Osteoblast (primary cell): ENCODE measurements at regions not wholly inside any gene's neighbourhood (a gene's known extent, or its start where the extent isn't known, plus 50 kb on each side); places are given as distances from the start of the nearest gene placed in this dataset.

Experiments
- DNase-seq: peaks from one replicate; pipeline ENCODE4 v3.0.0; 2011; ENCODE audit warnings: low spot score, mixed read lengths; ENCODE audit not compliant: insufficient read length; ENCODE audit errors: missing footprints
- H2AFZ ChIP-seq: 2 replicates; pipeline ENCODE4 v1.6.0; 2011; ENCODE audit warnings: mild to moderate bottlenecking, low read length
- H3K27ac ChIP-seq: 2 replicates; pipeline ENCODE4 v1.5.1; 2011; ENCODE audit warnings: mild to moderate bottlenecking, low read depth, low read length, moderate library complexity
- H3K27me3 ChIP-seq: 2 replicates; pipeline ENCODE4 v1.6.0; 2012; ENCODE audit warnings: mild to moderate bottlenecking, control low read depth, inconsistent platforms, low read length, moderate library complexity; ENCODE audit not compliant: insufficient read depth
- H3K36me3 ChIP-seq: 2 replicates; pipeline ENCODE4 v1.5.1; 2011; ENCODE audit warnings: mild to moderate bottlenecking, low read length, control low read depth, moderate library complexity; ENCODE audit not compliant: insufficient read depth
- H3K4me1 ChIP-seq: 2 replicates; pipeline ENCODE4 v1.5.1; 2011; ENCODE audit warnings: mild to moderate bottlenecking, low read length, control low read depth, moderate library complexity; ENCODE audit not compliant: insufficient read depth
- H3K4me2 ChIP-seq: 2 replicates; pipeline ENCODE4 v1.6.0; 2011; ENCODE audit warnings: mild to moderate bottlenecking, low read length; ENCODE audit not compliant: insufficient read depth
- H3K4me3 ChIP-seq: fragments of 200-600 bp; sonication (generic); 3 replicates; pipeline ENCODE4 v1.5.1; 2012; ENCODE audit warnings: mild to moderate bottlenecking, low read length, inconsistent platforms; ENCODE audit not compliant: insufficient read depth
- H3K79me2 ChIP-seq: 2 replicates; pipeline ENCODE4 v1.6.0; 2012; ENCODE audit warnings: mild to moderate bottlenecking, low read length, control low read depth, inconsistent platforms; ENCODE audit not compliant: insufficient read depth
- H3K9me3 ChIP-seq: 2 replicates; pipeline ENCODE4 v1.5.1; 2011; ENCODE audit warnings: low read depth, low read length, control low read depth
- H4K20me1 ChIP-seq: 2 replicates; pipeline ENCODE4 v1.6.0; 2012; ENCODE audit warnings: mild to moderate bottlenecking, low read length, control low read depth; ENCODE audit not compliant: insufficient read depth
- TF ChIP-seq, protein P1 (sequence below): IDR thresholded peaks from 2 replicates; pipeline ENCODE4 v1.5.1; 2011; ENCODE audit warnings: mild to moderate bottlenecking, low read depth, low read length, moderate library complexity; ENCODE audit errors: extremely low read depth

DNA sequence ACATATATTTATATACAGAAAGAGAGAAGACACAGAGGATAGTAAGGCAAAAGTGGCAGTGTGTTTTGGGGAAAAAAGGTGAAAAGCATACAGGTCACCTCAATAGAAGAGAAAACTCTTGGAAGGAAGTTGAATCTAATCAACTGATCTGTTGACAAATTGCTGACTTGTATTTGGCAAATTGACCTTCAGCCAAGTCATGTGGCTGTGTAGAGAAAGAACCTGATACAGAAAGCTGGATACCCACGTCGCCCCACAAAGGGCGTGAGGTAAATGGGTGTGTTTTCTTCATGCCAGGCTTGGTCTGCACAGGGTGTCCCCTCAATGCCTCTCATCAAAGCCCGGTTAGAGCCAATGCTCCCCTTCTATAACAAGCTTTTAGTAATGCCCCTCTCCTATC is 230.0 kb upstream of the KLHL29 start:
- Histone ChIP-seq H4K20me1 (no peaks in the 10 kb centered on the region), H3K4me1 (no peaks in the 10 kb centered on the region), H3K27me3 (no peaks in the 10 kb centered on the region), H3K79me2 (no peaks in the 10 kb centered on the region), H3K36me3 (no peaks in the 10 kb centered on the region), H3K9me3 (no peaks in the 10 kb centered on the region), H2AFZ (no peak overlapping the region), H3K4me2 (no peak overlapping the region), H3K27ac (no peak overlapping the region), H3K4me3 (no peak overlapping the region)
- no peak for DNase-seq
- TF ChIP-seq, protein P1, sequence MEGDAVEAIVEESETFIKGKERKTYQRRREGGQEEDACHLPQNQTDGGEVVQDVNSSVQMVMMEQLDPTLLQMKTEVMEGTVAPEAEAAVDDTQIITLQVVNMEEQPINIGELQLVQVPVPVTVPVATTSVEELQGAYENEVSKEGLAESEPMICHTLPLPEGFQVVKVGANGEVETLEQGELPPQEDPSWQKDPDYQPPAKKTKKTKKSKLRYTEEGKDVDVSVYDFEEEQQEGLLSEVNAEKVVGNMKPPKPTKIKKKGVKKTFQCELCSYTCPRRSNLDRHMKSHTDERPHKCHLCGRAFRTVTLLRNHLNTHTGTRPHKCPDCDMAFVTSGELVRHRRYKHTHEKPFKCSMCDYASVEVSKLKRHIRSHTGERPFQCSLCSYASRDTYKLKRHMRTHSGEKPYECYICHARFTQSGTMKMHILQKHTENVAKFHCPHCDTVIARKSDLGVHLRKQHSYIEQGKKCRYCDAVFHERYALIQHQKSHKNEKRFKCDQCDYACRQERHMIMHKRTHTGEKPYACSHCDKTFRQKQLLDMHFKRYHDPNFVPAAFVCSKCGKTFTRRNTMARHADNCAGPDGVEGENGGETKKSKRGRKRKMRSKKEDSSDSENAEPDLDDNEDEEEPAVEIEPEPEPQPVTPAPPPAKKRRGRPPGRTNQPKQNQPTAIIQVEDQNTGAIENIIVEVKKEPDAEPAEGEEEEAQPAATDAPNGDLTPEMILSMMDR: no peak

DNA sequence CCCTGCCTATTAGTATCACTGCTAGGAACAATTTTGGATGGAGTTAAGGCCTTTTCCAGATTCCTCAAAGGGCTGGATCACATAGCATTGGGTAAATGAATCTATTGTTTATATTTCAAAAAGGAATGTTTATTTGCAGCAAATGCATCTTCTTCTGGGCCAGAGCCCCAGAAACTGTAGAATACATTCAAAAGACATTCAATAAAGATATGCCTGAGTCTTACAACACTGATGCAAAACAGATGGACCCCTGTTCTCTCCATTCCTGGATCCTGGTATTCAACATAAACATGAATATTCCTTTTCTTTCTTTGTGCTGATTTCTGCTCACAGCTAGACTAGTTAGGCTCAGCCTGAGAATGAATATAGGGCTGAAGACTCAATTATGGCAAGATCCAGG is 227.2 kb upstream of the KLHL29 start:
- H3K27me3 ChIP-seq: no peaks in the 10 kb centered on the region
- no peak overlapping the region for H3K4me3 ChIP-seq

DNA sequence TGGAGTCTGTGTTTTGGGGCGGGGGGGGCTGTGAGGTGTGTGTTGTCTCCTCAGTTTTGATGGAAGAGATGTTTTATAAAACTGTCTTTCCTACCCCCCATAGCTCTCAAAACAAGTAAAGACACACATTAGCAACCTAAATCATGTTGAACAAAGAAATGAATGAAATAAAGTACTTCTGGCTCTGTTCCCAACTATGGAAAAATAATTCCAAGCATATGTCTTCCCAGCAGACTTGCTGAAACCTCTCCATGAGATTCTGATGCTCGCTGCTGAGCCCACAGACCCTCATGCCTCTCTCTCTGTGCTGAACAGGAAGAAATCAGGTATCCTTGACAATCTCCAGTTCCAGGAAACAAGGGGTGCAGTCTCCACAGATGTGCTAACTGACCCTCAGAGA is 226.7 kb upstream of the KLHL29 start:
- H3K4me1 ChIP-seq: no peaks in the 10 kb centered on the region
- no peak overlapping the region for H3K4me2 ChIP-seq
- DNase-seq: no peak
- no peak overlapping the region for H3K27ac ChIP-seq
- TF ChIP-seq, protein P1: no peak
- no peak overlapping the region for H3K4me3 ChIP-seq
- no peaks in the 10 kb centered on the region for H3K9me3 ChIP-seq
- no peaks in the 10 kb centered on the region for H3K79me2 ChIP-seq
- H2AFZ ChIP-seq: no peak overlapping the region
- no peaks in the 10 kb centered on the region for H3K36me3 ChIP-seq
- H3K27me3 ChIP-seq: no peaks in the 10 kb centered on the region
- no peaks in the 10 kb centered on the region for H4K20me1 ChIP-seq

More for the DNA sequence above, 227.2 kb upstream of the KLHL29 start:
- Histone ChIP-seq H3K36me3 (no peaks in the 10 kb centered on the region), H3K9me3 (no peaks in the 10 kb centered on the region), H3K4me1 (no peaks in the 10 kb centered on the region), H2AFZ (no peak overlapping the region), H3K4me2 (no peak overlapping the region), H4K20me1 (no peaks in the 10 kb centered on the region), H3K79me2 (no peaks in the 10 kb centered on the region), H3K27ac (no peak overlapping the region)
- TF ChIP-seq, protein P1: no peak
- no peak for DNase-seq

DNA sequence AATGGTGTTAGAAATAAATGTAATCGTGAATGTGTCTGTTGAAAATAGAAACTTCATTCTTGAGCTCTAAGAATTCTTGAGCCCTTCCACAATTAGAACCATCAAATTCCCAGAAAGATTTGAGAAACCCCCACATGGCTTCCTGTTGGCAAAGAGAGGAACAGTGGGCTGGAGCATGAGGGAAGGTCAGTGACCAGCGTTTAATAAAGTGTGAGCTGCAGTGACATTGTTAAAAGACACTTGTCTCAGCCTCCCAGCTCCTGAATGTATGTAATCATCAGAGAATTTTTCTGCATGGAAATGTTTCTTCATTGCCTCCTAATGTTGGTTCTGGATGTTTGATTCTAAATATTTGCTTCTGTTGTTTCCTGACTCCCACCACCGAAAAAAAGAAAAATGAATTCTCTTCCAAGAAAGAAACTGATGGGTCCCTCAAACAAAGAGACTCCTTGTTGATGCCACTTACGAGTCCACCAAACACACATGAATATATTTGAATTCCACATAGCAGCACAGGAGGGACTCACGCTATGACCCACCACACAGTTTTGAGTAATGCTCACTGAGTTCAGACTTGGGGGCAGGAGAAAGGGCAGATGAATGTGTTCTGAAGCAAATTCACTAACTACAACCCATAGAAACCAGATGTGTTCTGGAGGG is 225.1 kb upstream of the KLHL29 start:
- TF ChIP-seq, protein P1: no peak

More for the DNA sequence above, 225.1 kb upstream of the KLHL29 start:
- Histone ChIP-seq H2AFZ (no peak overlapping the region), H3K27me3 (no peaks in the 10 kb centered on the region), H3K4me2 (no peak overlapping the region), H3K27ac (no peak overlapping the region), H3K79me2 (no peaks in the 10 kb centered on the region), H3K4me1 (no peaks in the 10 kb centered on the region), H3K4me3 (no peak overlapping the region), H3K36me3 (no peaks in the 10 kb centered on the region), H4K20me1 (no peaks in the 10 kb centered on the region), H3K9me3 (no peaks in the 10 kb centered on the region)
- DNase-seq: no peak
